ENCODE measurements at regions not wholly inside any gene's neighbourhood (a gene's known extent, or its start where the extent isn't known, plus 50 kb on each side); places are given as distances from the start of the nearest gene placed in this dataset.

DNA sequence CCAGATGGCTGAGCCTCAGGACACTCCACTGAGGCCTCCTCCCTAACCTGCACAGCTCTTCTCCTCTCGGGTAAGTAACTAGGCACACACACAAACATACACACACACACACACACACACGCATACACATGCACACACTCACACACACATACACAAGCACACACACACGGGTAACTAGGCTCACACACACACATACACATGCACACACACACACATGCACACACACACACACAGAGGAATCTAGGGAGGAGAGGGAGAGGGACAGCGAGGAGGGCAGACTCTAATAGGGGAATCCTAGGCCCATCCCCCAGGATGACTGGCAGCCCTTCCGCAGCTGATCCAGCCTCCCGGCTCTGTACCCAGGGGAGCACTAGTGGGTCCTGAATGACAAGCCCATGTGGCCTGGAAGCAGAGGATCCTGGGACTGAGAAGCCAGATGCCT lies 177.4 kb upstream of the LINGO1 start:
- TF ChIP-seq, protein P1, sequence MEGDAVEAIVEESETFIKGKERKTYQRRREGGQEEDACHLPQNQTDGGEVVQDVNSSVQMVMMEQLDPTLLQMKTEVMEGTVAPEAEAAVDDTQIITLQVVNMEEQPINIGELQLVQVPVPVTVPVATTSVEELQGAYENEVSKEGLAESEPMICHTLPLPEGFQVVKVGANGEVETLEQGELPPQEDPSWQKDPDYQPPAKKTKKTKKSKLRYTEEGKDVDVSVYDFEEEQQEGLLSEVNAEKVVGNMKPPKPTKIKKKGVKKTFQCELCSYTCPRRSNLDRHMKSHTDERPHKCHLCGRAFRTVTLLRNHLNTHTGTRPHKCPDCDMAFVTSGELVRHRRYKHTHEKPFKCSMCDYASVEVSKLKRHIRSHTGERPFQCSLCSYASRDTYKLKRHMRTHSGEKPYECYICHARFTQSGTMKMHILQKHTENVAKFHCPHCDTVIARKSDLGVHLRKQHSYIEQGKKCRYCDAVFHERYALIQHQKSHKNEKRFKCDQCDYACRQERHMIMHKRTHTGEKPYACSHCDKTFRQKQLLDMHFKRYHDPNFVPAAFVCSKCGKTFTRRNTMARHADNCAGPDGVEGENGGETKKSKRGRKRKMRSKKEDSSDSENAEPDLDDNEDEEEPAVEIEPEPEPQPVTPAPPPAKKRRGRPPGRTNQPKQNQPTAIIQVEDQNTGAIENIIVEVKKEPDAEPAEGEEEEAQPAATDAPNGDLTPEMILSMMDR (conservative IDR thresholded peaks at IDR 0.05 in 1 of 2, IDR thresholded peaks at IDR 0.05 in 1 of 2; ENCODE audit: extremely low read depth in 1 of 2, insufficient read depth in 1 of 2, low read depth in 1 of 2, low read length in 2 of 2) = no peak
- no peak for TF ChIP-seq EZH2 (IDR thresholded peaks at IDR 0.05; ENCODE audit: borderline replicate concordance, low read length)
